Urinary bladder (tissue), 3 donors: ENCODE measurements at regions not wholly inside any gene's neighbourhood (a gene's known extent, or its start where the extent isn't known, plus 50 kb on each side); places are given as distances from the start of the nearest gene placed in this dataset.

ENCODE experiments used
- DNase-seq: peaks from one replicate; pipeline ENCODE4 v3.0.0-alpha.2; 2015; ENCODE audit errors: extremely low spot score
- H3K27ac ChIP-seq: one replicate; pipeline ENCODE4 v1.5.1; 2013; ENCODE audit warnings: low read depth, mild to moderate bottlenecking, moderate library complexity
- H3K36me3 ChIP-seq: one replicate; pipeline ENCODE4 v1.6.1; 2013; ENCODE audit warnings: mild to moderate bottlenecking, moderate library complexity; ENCODE audit not compliant: insufficient read depth
- H3K4me1 ChIP-seq: one replicate; pipeline ENCODE4 v1.6.1; 2013; ENCODE audit warnings: mild to moderate bottlenecking, moderate library complexity; ENCODE audit not compliant: insufficient read depth
- H3K4me3 ChIP-seq: one replicate; pipeline ENCODE4 v1.5.1; 2013; ENCODE audit warnings: low read depth, low read length
- WGBS: extraction: QIAGEN DNeasy Blood & Tissue Kit; methylation state at CpG from one replicate; pipeline ENCODE4 v1.1.7; 2013; 5-methylcytosine and 5-hydroxymethylcytosine counted together
- donor health status: healthy with polysubstance abuse.
- donor health status: healthy.

DNA sequence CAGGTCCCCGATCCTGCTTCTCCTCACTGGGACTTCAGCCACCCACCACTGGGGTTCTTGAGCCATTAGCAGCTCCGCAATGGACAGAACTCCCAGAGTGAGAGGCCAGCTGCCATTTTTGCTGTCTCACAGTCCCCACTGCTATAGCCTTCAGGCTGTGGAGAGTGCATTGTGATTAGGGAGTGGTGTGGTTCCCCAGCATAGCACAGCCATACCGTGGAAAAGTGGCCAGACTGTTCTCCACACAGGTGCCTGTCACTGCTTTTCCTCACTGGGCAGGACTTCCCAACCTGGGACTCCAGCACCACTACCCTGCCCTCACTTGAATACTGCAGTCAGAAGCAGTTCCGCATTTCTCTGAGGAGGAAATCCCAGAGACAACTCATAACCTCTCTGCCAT, 270.3 kb upstream of the DCBLD2 start:
- WGBS, result 81% methylated on average over 4 of the region's 4 CpGs
- H3K4me3 ChIP-seq, result no peak overlapping the region
- DNase-seq, result no peak

DNA sequence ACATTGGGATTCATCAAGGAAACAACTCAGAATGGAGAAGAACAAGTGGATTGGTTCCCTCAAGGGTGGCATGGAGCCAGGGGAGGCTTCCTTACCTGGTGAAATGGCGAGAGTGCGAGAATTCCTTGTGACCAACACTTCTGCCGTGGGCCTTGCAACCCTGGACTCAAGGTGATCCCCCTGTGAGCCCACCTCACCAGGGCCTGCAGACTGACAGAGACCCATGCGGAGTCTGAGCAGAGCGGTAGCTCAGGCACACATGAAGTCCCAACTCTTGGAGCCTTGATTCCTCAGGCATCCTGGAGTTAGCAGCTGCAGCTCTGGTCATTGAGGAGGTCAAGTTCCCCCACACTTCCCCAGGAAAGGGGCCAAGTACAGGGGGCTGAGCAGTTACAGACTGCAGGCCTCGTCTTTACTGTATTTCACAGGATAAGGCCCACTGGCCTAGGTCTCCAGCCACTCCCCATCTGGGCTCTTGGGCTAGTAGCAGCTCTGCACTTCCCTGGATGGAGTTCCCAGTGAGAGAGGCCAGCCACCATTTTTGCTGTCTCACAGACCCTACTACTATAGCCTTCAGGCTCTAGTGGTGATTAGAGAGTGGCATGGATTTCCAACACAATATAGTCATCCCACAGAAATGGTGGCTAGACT, 269.5 kb upstream of the DCBLD2 start:
- no peaks in the 10 kb centered on the region for H3K36me3 ChIP-seq
- WGBS, result 93% methylated on average over 6 of the region's 6 CpGs
- H3K4me1 ChIP-seq, result no peaks in the 10 kb centered on the region
- no peak overlapping the region for H3K27ac ChIP-seq
- H3K4me3 ChIP-seq, result no peak overlapping the region
- no peak for DNase-seq

More for the DNA sequence above, 270.3 kb upstream of the DCBLD2 start:
- Histone ChIP-seq H3K36me3 (no peaks in the 10 kb centered on the region), H3K27ac (no peak overlapping the region), H3K4me1 (no peaks in the 10 kb centered on the region)

DNA sequence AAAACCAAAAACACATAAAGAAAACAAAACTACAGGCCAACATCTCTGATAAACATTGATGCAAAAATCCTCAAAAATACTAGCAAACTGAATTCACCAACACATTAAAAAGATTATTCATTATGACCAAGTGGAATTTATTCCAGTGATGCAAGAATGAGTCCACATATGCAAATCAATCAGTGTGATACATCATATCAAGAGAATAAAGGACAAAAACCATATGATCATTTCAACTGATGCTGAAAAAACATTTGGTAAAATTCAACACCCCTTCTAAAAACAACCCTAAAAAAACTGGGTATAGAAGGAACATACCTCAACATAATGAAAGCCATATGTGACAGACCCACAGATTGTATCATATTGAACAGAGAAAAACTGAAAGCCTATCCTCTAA, 265.6 kb upstream of the DCBLD2 start:
- Histone ChIP-seq H3K4me1 (no peaks in the 10 kb centered on the region), H3K4me3 (no peak overlapping the region), H3K36me3 (no peaks in the 10 kb centered on the region), H3K27ac (no peak overlapping the region)
- no peak for DNase-seq

DNA sequence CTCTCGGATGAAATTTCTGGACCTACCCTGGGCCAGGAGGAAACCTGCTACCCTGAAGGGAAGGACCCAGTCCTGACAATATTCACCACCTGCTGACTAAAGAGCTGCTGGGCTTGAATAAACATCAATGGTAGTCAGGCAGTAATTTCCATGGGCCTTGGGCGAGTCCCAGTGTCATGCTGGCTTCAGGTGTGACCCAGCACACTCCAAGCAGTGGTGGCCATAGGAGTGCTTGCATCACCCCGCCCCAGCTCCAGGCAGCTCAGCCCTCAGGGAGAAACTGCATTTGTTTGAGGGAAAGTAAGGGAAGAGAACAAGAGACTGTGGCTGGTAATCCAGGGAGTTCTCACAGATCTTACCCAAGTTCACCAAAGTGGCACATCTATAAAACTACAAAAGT, 261.8 kb upstream of the DCBLD2 start:
- Histone ChIP-seq H3K4me1 (no peaks in the 10 kb centered on the region), H3K27ac (no peak overlapping the region), H3K4me3 (no peak overlapping the region), H3K36me3 (no peaks in the 10 kb centered on the region)
- DNase-seq, result no peak
- 86% methylated on average over 3 of the region's 3 CpGs for WGBS

DNA sequence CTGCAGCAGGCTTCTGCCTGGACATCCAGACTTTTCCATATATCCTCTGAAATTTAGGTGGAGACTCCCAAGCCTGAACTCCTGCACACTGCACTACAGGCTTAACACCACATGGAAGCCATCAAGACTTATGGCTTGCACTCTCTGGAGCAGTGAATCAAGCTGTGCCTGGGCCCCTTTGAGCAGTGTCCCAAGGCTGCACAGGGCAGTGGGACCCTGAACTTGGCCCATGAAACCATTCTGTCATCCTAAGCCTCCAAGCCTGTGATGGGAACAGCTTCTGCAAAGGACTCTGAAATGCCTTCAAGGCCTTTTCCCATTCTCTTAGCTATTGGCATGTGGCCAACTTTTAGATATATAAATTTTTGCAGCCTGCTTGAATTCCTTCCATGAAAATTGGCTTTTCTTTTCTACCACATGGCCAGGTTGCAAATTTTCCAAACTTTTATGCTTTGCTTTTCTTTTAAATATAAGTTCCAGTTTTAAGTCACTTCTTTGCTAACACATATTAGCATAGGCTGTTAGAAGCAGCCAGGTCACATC, 257.8 kb upstream of the DCBLD2 start:
- DNase-seq, result no peak

DNA sequence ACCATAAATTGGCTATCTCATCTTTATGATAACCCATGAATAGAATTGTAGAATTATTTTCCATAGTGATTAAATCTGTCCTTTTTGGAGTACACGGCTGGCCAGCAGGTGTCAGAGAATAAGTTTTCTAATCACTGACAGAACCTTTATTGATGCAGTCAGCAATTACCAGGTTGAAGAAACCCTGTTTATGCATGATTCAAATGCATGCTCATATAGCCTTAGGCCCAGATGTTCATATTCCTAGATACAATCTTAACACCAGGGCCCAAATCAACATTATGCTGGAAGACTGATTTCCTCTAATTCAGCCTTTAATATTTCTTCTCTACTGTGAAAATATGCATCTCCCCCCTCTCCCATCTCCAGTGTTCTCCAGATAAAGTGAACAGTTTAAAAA, 243.5 kb upstream of the DCBLD2 start:
- no peak overlapping the region for H3K4me3 ChIP-seq
- no peak for DNase-seq
- H3K36me3 ChIP-seq, result no peaks in the 10 kb centered on the region
- no peaks in the 10 kb centered on the region for H3K4me1 ChIP-seq
- 72% methylated on average over 1 of the region's 1 CpG for WGBS
- H3K27ac ChIP-seq, result no peak overlapping the region

More for the DNA sequence above, 257.8 kb upstream of the DCBLD2 start:
- no peak overlapping the region for H3K27ac ChIP-seq
- H3K4me1 ChIP-seq, result no peaks in the 10 kb centered on the region
- no peaks in the 10 kb centered on the region for H3K36me3 ChIP-seq
- H3K4me3 ChIP-seq, result no peak overlapping the region

DNA sequence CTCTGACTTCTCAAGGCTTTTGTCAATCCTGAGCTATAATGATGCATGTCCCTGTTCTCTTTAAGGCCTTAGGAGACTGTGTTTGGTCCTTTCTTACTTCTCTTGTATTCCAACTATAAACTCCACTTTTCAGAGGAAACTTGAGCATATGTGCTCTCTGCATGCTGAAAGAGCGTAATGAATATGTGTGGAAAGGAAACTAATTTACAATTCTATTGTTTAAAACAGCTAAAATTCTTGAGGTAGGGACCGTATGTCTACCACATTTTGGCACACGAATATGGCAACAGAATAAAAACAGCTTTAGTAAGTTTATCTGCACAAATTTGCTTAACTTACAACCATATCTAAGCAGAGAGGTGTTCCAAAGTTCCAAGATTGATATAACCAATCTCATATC, 242.0 kb upstream of the DCBLD2 start:
- Histone ChIP-seq H3K4me3 (no peak overlapping the region), H3K27ac (no peak overlapping the region), H3K4me1 (no peaks in the 10 kb centered on the region), H3K36me3 (no peaks in the 10 kb centered on the region)
- WGBS, result 56% methylated on average over 3 of the region's 3 CpGs
- DNase-seq, result no peak

DNA sequence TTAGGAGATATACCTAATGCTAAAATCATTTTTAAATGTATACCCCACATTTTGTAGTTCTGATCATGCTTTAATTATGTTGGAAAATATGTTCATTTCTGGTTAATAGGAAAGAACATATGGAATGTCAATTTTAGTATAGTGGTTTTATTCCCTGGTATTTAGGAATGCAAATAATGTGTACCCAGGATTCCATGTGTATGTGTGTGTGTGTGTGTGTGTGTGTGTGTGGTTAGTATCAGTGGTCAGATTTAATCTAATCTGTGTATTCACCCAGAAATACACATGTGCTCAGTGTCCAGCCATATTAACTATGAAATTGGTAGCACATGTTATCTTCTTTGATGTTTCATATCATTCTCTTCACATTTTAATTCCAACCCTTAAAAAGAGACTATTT, 233.5 kb upstream of the DCBLD2 start:
- Histone ChIP-seq H3K36me3 (no peaks in the 10 kb centered on the region), H3K4me3 (no peak overlapping the region), H3K27ac (no peak overlapping the region), H3K4me1 (no peaks in the 10 kb centered on the region)
- no peak for DNase-seq

DNA sequence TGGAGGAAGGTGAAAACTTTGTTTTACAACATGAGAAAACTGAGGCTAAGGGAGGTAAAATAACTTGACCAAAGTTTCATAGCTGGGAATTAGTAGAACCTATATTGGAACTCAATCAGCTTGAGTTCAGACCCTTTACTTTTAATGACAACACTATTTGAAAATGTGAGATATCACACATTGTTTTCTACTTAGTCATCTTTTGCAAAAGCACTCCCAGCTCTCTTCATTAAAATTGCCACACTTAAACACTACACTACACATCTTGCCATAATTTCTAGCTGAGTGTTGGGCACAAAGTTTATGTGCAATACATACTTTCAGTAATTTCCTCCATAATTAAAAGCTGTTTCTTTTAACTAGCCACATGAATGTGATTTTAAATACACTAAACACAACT, 230.4 kb upstream of the DCBLD2 start:
- Histone ChIP-seq H3K36me3 (no peaks in the 10 kb centered on the region), H3K27ac (no peak overlapping the region), H3K4me1 (no peaks in the 10 kb centered on the region), H3K4me3 (no peak overlapping the region)
- no peak for DNase-seq

DNA sequence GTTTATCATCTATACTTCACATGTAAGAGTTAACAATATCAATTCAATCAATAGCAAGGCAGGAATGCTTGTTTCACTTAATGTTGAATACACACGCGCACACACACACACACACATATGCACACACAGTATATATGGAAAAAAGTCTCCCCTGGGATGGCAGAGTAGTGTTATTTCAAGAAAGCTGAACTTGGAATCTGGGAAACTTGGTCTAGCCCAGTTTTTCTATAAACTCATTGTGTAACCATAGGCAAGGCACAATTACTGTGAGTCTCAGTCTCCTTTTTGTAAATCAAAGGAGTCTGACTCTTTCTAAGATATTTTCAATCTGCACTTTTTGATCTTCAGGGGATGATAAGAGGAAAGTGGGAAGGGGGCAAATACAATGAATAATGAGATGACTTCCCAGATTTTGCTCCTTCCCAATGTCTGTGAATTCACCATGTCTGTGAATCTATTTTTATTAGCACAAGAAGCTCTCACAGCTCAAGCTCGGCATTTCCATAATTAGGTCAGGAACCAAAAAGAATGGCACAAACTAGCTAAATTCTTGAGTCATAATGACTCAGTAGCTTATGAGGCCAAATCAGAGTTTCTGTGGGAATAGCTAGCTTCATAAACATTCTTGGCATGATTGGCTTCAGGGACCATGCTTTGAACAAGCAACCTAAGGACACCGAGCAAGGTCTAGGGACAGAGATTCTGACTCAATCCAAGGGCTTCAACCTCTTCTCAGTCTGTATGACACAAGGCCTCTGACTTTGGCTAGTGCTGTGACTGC, 227.4 kb upstream of the DCBLD2 start:
- Histone ChIP-seq H3K36me3 (no peaks in the 10 kb centered on the region), H3K27ac (no peak overlapping the region), H3K4me3 (no peak overlapping the region), H3K4me1 (no peaks in the 10 kb centered on the region)
- WGBS, result 43% methylated on average over 4 of the region's 4 CpGs
- no peak for DNase-seq

DNA sequence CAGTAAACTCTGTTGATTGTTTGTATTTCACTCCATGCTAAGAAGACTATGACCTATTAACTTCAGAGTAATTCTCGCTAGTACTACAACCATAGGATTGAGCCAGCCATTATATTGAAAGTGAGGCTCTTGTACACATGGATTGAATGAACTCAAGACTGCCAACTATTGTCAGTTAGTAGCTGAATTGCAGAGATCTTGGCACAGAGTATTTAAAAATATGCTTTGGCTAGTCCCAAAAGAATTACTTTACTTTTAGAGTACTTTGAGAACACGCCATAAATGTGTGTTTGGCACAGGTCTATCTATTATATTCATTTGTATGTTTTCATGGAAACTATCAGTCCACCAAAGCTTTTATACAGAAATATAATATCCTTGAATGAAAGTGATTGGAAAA, 226.7 kb upstream of the DCBLD2 start:
- no peak for DNase-seq
- Histone ChIP-seq H3K36me3 (no peaks in the 10 kb centered on the region), H3K4me3 (no peak overlapping the region), H3K4me1 (no peaks in the 10 kb centered on the region), H3K27ac (no peak overlapping the region)
- WGBS, result 70% methylated on average over 2 of the region's 2 CpGs

DNA sequence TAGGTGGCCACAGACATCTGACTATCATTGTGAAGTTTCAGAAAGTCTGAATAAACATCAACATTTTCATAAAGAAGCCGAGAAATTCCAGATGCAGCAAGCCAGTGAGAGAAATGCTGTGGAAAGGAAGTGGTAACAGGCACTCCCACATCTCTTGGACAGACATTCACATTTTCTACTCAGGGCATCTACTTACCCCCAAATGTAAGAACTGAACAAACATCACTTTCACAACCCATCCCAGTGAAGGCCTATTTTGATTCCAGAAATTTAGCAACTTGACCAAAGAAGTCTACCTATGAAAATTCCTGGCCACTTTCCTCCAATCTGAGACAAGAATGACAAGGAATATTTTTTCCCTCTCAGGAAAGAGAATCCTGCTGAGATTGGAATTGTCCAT, 224.8 kb upstream of the DCBLD2 start:
- H3K36me3 ChIP-seq, result no peaks in the 10 kb centered on the region
- no peak for DNase-seq
- no peaks in the 10 kb centered on the region for H3K4me1 ChIP-seq
- WGBS, result 74% methylated on average over 1 of the region's 1 CpG
- no peak overlapping the region for H3K4me3 ChIP-seq
- H3K27ac ChIP-seq, result no peak overlapping the region

DNA sequence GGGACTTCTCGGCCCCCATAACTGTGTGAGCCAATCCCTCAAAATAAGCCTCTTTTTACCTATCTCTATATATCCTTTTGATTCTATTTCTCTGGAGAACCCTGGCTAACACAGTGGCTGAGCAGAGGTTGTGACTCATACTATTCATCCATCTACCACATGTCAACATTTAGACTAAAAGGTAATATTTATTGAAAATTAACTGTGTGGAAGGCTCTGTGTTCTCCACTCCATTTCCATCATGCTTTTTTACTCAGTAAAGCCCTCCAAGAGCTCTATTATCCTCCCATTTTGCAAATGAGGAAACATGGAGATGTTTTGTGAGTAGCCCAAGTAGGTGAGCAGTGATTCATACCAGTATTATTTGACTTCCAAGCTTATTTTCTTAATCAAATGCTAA, 217.9 kb upstream of the DCBLD2 start:
- Histone ChIP-seq H3K36me3 (no peaks in the 10 kb centered on the region), H3K4me3 (no peak overlapping the region), H3K4me1 (no peaks in the 10 kb centered on the region), H3K27ac (no peak overlapping the region)
- WGBS, result 100% methylated on average over 1 of the region's 1 CpG
- DNase-seq, result no peak

DNA sequence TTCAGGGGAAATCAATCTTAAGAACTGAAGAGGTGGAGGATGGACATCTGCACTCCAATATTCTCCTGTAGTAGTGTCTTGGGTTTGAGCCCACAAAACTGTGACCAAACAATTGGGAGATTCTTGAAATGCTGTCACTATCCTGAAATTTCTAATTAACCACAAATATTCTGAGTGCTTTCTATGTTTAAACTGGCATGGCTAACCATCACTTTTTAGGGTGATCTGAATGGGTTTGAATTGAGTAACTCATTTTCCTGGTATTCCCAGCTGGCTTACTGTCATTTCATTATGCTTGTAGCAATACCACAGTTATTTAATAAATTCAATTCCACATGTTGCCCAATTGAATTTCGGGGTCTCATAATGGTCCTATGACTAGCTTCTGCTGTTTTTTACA, 216.9 kb upstream of the DCBLD2 start:
- Histone ChIP-seq H3K27ac (no peak overlapping the region), H3K4me3 (no peak overlapping the region), H3K4me1 (no peaks in the 10 kb centered on the region), H3K36me3 (no peaks in the 10 kb centered on the region)
- WGBS, result 28% methylated on average over 1 of the region's 1 CpG
- no peak for DNase-seq
